T-helper 1 cell treated with Interleukin-12 subunit alpha and Interleukin-12 subunit beta and Interleukin-4 antibody, amounts not matched to agents 30 μg/mL and 1 μg/mL, for 36 hours (primary cell): ENCODE measurements at regions not wholly inside any gene's neighbourhood (a gene's known extent, or its start where the extent isn't known, plus 50 kb on each side); places are given as distances from the start of the nearest gene placed in this dataset.
"Not testable (repeated sequence)": the region's sequence is repeated elsewhere in the genome, so short reads cannot be mapped to it uniquely, and the experiment has no call there.

Experiments
- H3K27ac Mint-ChIP-seq: one replicate; pipeline ENCODE4 v1.8.0; 2021; ENCODE audit warnings: mild to moderate bottlenecking, mixed read lengths
- H3K27me3 Mint-ChIP-seq: one replicate; pipeline ENCODE4 v1.8.0; 2021; ENCODE audit warnings: low read depth, mixed read lengths
- H3K36me3 Mint-ChIP-seq: one replicate; pipeline ENCODE4 v1.8.0; 2021; ENCODE audit warnings: low read depth, mixed read lengths
- H3K4me1 Mint-ChIP-seq: one replicate; pipeline ENCODE4 v1.8.0; 2021; ENCODE audit warnings: low read depth, mixed read lengths
- H3K4me3 Mint-ChIP-seq: one replicate; pipeline ENCODE4 v1.8.0; 2021; ENCODE audit warnings: mild to moderate bottlenecking, moderate library complexity, mixed read lengths
- H3K9me3 Mint-ChIP-seq: one replicate; pipeline ENCODE4 v1.8.0; 2021; ENCODE audit warnings: mixed read lengths

- not testable (repeated sequence) for H3K36me3 Mint-ChIP-seq, H3K27me3 Mint-ChIP-seq, H3K4me1 Mint-ChIP-seq, H3K4me3 Mint-ChIP-seq, H3K27ac Mint-ChIP-seq, H3K9me3 Mint-ChIP-seq
Measured at GRCh38 chr2:184330561-184330960, 267.8 kb upstream of the ZNF804A start.

DNA sequence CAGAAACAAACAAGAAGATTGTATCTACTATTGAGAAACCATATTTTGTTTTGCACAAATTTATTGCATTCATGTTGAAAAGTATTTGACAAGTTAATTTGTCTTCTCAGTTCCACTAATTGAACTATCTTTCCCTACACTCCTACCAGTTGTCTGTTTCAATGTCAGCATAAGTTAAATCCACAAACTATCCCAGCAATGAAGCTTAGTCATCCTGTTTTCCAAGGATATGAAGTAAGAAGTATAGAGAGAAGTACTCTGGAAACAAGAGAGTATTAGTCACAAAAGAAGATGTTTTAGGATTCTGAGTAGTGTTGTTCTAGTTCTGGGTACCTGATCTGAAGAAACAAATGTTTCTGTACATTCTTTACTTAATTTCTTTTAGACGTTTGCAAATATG, 261.6 kb upstream of the ZNF804A start:
- Mint-ChIP-seq H3K36me3 (no peaks in the 10 kb centered on the region), H3K4me3 (no peak overlapping the region), H3K27me3 (no peaks in the 10 kb centered on the region), H3K4me1 (no peaks in the 10 kb centered on the region), H3K27ac (no peak overlapping the region), H3K9me3 (no peaks in the 10 kb centered on the region)

DNA sequence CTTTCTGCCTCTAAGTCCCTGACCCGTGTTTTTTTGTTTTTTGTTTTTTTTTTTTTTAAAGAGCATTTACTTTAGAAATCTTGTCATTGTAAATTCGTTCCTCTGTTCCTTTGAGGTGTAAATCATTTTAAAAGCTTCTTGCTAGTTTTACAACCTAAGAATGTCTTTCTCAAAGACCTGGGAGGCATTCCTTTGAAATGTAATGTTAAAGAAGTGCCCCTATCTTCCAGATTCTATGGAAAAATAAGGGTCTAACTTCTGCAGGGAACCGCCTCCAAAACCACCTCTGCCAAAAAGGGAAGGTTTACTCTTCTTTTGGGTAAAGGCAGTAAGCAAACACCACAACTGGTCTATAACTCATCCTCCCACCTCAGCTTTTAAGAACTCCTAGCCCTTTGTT, 259.6 kb upstream of the ZNF804A start:
- H3K27ac Mint-ChIP-seq = no peak overlapping the region
- no peaks in the 10 kb centered on the region for H3K9me3 Mint-ChIP-seq
- H3K4me1 Mint-ChIP-seq = no peaks in the 10 kb centered on the region
- no peak overlapping the region for H3K4me3 Mint-ChIP-seq
- no peaks in the 10 kb centered on the region for H3K36me3 Mint-ChIP-seq
- no peaks in the 10 kb centered on the region for H3K27me3 Mint-ChIP-seq

GRCh38 chr2:184339966-184340365, 258.4 kb upstream of the ZNF804A start:
- Mint-ChIP-seq H3K9me3 (no peaks in the 10 kb centered on the region), H3K4me1 (no peaks in the 10 kb centered on the region), H3K27ac (no peak overlapping the region), H3K36me3 (no peaks in the 10 kb centered on the region), H3K27me3 (no peaks in the 10 kb centered on the region), H3K4me3 (no peak overlapping the region)

DNA sequence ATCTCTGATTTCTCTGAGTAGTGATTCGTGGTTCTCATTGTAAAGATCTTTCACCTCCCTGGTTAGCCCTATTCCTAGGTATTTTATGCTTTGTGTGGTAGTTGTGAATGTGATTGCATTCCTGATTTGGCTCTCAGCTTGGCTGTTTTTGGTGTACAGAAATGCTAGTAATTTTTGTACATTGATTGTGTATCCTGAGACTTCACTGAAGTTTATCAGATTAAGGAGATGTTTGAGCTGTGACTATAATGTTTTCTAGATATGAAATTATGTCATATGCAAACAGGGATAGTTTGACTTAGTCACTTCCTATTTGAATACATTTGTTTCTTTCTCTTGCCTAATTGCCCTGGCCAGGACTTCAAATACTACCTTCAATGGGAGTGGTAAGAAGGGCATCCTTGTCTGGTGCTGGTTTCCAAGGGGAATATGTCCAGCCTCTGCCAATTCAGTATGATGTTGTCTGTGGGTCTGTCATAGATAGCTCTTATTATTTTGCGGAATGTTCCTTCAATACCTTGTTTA, 251.9 kb upstream of the ZNF804A start:
- no peaks in the 10 kb centered on the region for H3K36me3 Mint-ChIP-seq
- H3K4me1 Mint-ChIP-seq = peaks cover 4% of the 10 kb centered on the region
- H3K4me3 Mint-ChIP-seq = no peak overlapping the region

DNA sequence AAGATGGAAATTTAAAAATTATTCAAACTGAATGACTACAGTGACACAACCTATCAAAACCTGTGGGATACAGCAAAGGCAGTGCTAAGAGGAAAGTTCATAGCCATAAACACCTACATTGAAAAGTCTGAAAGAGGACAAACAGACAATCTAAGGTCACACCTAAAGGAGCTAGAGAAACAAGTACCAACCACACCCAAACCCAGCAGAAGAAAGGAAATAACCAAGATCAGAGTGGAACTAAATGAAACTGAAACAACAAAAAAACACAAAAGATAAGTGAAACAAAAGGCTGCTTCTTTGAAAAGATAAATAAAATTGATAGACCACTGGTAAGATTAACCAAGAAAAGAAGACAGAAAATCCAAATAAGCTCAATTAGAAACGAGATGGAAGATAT, 247.2 kb upstream of the ZNF804A start:
- H3K27ac Mint-ChIP-seq = peak overlapping the region; percentile 74
- H3K9me3 Mint-ChIP-seq = peaks cover 23% of the 10 kb centered on the region
- peak overlapping the region; percentile 30 for H3K4me3 Mint-ChIP-seq
- no peaks in the 10 kb centered on the region for H3K36me3 Mint-ChIP-seq
- no peaks in the 10 kb centered on the region for H3K27me3 Mint-ChIP-seq
- peaks cover 6% of the 10 kb centered on the region for H3K4me1 Mint-ChIP-seq

More for the DNA sequence above, 251.9 kb upstream of the ZNF804A start:
- Mint-ChIP-seq H3K9me3 (peaks cover 22% of the 10 kb centered on the region), H3K27ac (no peak overlapping the region), H3K27me3 (no peaks in the 10 kb centered on the region)

DNA sequence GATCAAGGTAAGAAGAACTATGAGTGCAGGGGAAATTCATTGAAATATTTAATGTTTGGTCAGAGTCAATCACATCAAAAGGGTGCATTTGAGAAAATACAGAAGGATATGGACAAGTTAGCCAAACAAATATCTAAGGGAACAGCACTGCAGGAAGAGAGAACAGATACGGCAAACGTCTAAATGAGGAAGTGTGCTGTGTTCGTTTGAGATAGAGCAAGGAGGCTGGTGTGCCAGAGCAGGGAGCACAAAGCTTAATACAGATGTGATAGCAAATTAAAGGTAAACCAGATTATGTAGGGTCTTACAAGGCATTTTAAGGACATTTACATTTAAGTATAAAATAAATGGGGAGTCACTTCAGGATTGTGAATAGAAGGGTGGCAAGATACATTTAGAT, 241.3 kb upstream of the ZNF804A start:
- H3K27ac Mint-ChIP-seq = no peak overlapping the region
- no peaks in the 10 kb centered on the region for H3K4me1 Mint-ChIP-seq
- H3K27me3 Mint-ChIP-seq = no peaks in the 10 kb centered on the region
- no peak overlapping the region for H3K4me3 Mint-ChIP-seq
- no peaks in the 10 kb centered on the region for H3K9me3 Mint-ChIP-seq
- no peaks in the 10 kb centered on the region for H3K36me3 Mint-ChIP-seq

DNA sequence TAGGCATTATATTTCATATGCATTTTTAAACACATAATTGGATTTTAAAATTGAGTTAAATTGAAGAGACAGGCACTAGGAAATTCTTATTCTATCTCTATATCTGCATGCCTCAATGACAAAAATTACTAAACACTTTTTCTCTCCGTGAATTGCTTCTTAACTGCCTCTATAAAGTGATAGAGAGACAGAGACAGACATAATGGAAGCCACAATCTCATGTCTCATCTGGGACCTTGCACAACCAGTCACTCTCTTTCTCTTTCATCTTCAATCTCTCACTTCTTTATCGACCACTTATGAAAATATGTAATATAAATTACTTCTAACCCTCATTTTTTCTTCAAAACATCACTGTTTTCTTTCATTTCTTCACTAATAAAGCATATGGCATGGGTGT, 238.9 kb upstream of the ZNF804A start:
- Mint-ChIP-seq H3K4me3 (no peak overlapping the region), H3K9me3 (no peaks in the 10 kb centered on the region), H3K27me3 (no peaks in the 10 kb centered on the region), H3K27ac (no peak overlapping the region), H3K36me3 (no peaks in the 10 kb centered on the region), H3K4me1 (no peaks in the 10 kb centered on the region)

DNA sequence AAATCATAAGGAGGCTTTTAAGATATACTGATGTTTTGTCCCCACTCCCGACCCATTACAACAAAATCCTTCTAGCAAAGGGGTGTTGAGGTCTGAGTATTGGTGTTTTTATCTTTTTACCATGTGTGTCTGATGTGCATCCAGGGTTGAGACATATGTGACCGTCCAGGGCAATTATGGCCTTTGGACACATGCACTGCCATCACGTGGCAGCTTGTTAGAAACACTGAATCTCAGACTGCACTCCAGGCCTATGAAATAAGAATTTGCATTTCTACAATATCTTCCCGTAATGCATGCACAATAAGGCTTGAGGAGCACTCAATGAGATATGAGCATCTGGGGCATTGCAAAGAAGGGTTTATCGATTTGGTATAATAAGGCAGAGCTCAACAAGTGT, 235.1 kb upstream of the ZNF804A start:
- Mint-ChIP-seq H3K36me3 (no peaks in the 10 kb centered on the region), H3K27me3 (no peaks in the 10 kb centered on the region), H3K4me1 (no peaks in the 10 kb centered on the region), H3K4me3 (no peak overlapping the region), H3K27ac (no peak overlapping the region), H3K9me3 (no peaks in the 10 kb centered on the region)

GRCh38 chr2:184367211-184367610, 231.1 kb upstream of the ZNF804A start:
- Mint-ChIP-seq H3K4me3 (no peak overlapping the region), H3K27me3 (no peaks in the 10 kb centered on the region), H3K27ac (no peak overlapping the region), H3K36me3 (no peaks in the 10 kb centered on the region), H3K4me1 (no peaks in the 10 kb centered on the region), H3K9me3 (no peaks in the 10 kb centered on the region)

GRCh38 chr2:184369307-184369706, 229.0 kb upstream of the ZNF804A start:
- Mint-ChIP-seq H3K27me3 (no peaks in the 10 kb centered on the region), H3K36me3 (no peaks in the 10 kb centered on the region), H3K9me3 (no peaks in the 10 kb centered on the region), H3K4me1 (no peaks in the 10 kb centered on the region), H3K4me3 (no peak overlapping the region), H3K27ac (no peak overlapping the region)

DNA sequence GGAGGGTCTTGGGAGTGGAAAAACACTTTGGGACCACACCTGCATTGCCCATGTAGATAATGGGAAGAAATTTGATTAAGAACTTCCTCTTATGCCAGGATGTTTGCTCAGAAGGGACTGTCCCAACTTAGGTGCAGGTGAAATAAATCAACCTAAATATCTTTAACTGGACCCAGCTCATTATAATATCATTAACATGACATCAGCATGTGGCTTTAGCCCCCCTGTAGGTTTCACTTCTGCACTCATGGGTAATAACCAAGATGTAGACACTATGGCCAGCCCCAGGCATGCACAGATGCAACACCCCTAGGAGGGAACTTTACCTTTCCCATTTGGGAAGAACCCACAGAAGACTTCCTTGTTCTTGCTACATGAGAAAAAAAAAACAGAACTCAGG, 227.4 kb upstream of the ZNF804A start:
- Mint-ChIP-seq H3K4me1 (no peaks in the 10 kb centered on the region), H3K36me3 (no peaks in the 10 kb centered on the region), H3K27me3 (no peaks in the 10 kb centered on the region), H3K9me3 (no peaks in the 10 kb centered on the region), H3K4me3 (no peak overlapping the region), H3K27ac (no peak overlapping the region)

DNA sequence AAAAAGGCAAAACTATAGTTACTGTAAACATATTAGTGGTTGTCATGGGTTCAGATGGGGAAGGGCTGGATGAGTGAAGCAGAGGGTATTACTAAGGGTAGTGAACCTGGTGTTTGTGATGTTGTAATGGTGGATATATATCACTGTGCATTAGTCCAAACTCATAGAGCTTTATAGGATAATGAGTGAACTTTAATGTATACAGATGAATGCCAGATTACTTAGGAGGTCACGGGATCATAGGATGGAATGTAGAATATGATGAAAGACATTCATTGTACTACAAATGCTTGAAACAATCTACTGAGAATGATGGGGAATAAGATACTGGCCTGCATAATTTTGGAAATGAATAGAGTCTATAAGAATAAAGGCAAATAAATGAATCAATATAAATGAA, 226.7 kb upstream of the ZNF804A start:
- H3K4me1 Mint-ChIP-seq = no peaks in the 10 kb centered on the region
- H3K4me3 Mint-ChIP-seq = no peak overlapping the region
- H3K9me3 Mint-ChIP-seq = no peaks in the 10 kb centered on the region
- H3K36me3 Mint-ChIP-seq = no peaks in the 10 kb centered on the region
- H3K27ac Mint-ChIP-seq = no peak overlapping the region
- no peaks in the 10 kb centered on the region for H3K27me3 Mint-ChIP-seq

GRCh38 chr2:184372484-184372883, 225.8 kb upstream of the ZNF804A start:
- no peaks in the 10 kb centered on the region for H3K4me1 Mint-ChIP-seq
- no peaks in the 10 kb centered on the region for H3K9me3 Mint-ChIP-seq
- no peaks in the 10 kb centered on the region for H3K27me3 Mint-ChIP-seq
- no peak overlapping the region for H3K4me3 Mint-ChIP-seq
- no peak overlapping the region for H3K27ac Mint-ChIP-seq
- H3K36me3 Mint-ChIP-seq = no peaks in the 10 kb centered on the region

GRCh38 chr2:184394642-184395041, 203.7 kb upstream of the ZNF804A start:
- Mint-ChIP-seq H3K36me3 (no peaks in the 10 kb centered on the region), H3K9me3 (no peaks in the 10 kb centered on the region), H3K4me1 (no peaks in the 10 kb centered on the region), H3K27me3 (no peaks in the 10 kb centered on the region), H3K4me3 (no peak overlapping the region), H3K27ac (no peak overlapping the region)

GRCh38 chr2:184402381-184402780, 195.9 kb upstream of the ZNF804A start:
- H3K4me1 Mint-ChIP-seq = no peaks in the 10 kb centered on the region
- no peaks in the 10 kb centered on the region for H3K36me3 Mint-ChIP-seq
- no peak overlapping the region for H3K27ac Mint-ChIP-seq
- no peaks in the 10 kb centered on the region for H3K27me3 Mint-ChIP-seq
- no peaks in the 10 kb centered on the region for H3K9me3 Mint-ChIP-seq
- H3K4me3 Mint-ChIP-seq = no peak overlapping the region
